AG09309 (cell line): ENCODE measurements at regions not wholly inside any gene's neighbourhood (a gene's known extent, or its start where the extent isn't known, plus 50 kb on each side); places are given as distances from the start of the nearest gene placed in this dataset.

Experiments used
- DNase-seq: peaks from one replicate; pipeline ENCODE4 v3.0.0-alpha.2; 2010; ENCODE audit warnings: low read depth
- H3K4me3 ChIP-seq: 2 replicates; pipeline ENCODE4 v1.5.1; 2011; ENCODE audit warnings: mild to moderate bottlenecking, low read depth, low read length, moderate library complexity; ENCODE audit not compliant: control insufficient read depth
- CTCF ChIP-seq: IDR thresholded peaks from 2 replicates; pipeline ENCODE4 v1.5.1; 2011; ENCODE audit warnings: mild to moderate bottlenecking, low read depth, low read length, inconsistent platforms; ENCODE audit not compliant: insufficient read depth, control insufficient read depth; ENCODE audit errors: missing control alignments

GRCh38 chr10:78434886-78435285 lies 401.2 kb downstream of the RPS24 start:
- H3K4me3 ChIP-seq: no peak overlapping the region
- no peak for DNase-seq
- no peak for TF ChIP-seq CTCF

GRCh38 chr10:78435484-78436221 lies 402.0 kb downstream of the RPS24 start:
- TF ChIP-seq CTCF: no peak
- no peak overlapping the region for H3K4me3 ChIP-seq
- DNase-seq: no peak

- no peak for TF ChIP-seq CTCF
- no peak for DNase-seq
- H3K4me3 ChIP-seq: no peak overlapping the region
These were observed 402.5 kb downstream of the RPS24 start for GRCh38 chr10:78436222-78436573.

- no peak overlapping the region for H3K4me3 ChIP-seq
- TF ChIP-seq CTCF: no peak
- no peak for DNase-seq
These were observed 403.2 kb downstream of the RPS24 start for GRCh38 chr10:78436706-78437406.

- TF ChIP-seq CTCF: no peak
- no peak overlapping the region for H3K4me3 ChIP-seq
- DNase-seq: no peak
These were observed 403.7 kb downstream of the RPS24 start for GRCh38 chr10:78437407-78437768.

- no peak for DNase-seq
- TF ChIP-seq CTCF: no peak
- no peak overlapping the region for H3K4me3 ChIP-seq
These were observed 404.6 kb downstream of the RPS24 start for GRCh38 chr10:78437998-78438906.
